Keratinocyte (primary cell): ENCODE measurements at regions not wholly inside any gene's neighbourhood (a gene's known extent, or its start where the extent isn't known, plus 50 kb on each side); places are given as distances from the start of the nearest gene placed in this dataset.
"Not testable (repeated sequence)": the region's sequence is repeated elsewhere in the genome, so short reads cannot be mapped to it uniquely, and the experiment has no call there.

ENCODE experiments used
- DNase-seq: peaks from one replicate; pipeline ENCODE4 v3.0.0-alpha.2; 2011; ENCODE audit warnings: low read depth, missing footprints, low spot score
- FAIRE-seq: peaks from 2 replicates; lab custom pipeline; 2011; peaks lifted over from hg19 to GRCh38; lab: Jason Lieb, UNC
- H2AFZ ChIP-seq: 2 replicates; pipeline ENCODE4 v1.6.0; 2012; ENCODE audit warnings: low read length, control low read depth, inconsistent platforms; ENCODE audit not compliant: control insufficient read depth
- H3K27ac ChIP-seq: 2 replicates; pipeline ENCODE4 v1.5.1; 2011; ENCODE audit warnings: low read length; ENCODE audit not compliant: control insufficient read depth, insufficient read depth
- H3K27me3 ChIP-seq: 3 replicates; pipeline ENCODE4 v1.6.0; 2011; ENCODE audit warnings: low read length; ENCODE audit not compliant: control insufficient read depth, insufficient read depth; ENCODE audit errors: extremely low read depth
- H3K36me3 ChIP-seq, 2 experiments: 2 replicates in 1 of 2; 3 replicates in 1 of 2; pipeline ENCODE4 v1.5.1; 2011; ENCODE audit warnings: low read length in 2 of 2, mild to moderate bottlenecking in 1 of 2; ENCODE audit not compliant: control insufficient read depth in 2 of 2, insufficient read depth in 2 of 2; ENCODE audit errors: extremely low read depth in 1 of 2
- H3K4me1 ChIP-seq: 3 replicates; pipeline ENCODE4 v1.5.1; 2011; ENCODE audit warnings: low read length; ENCODE audit not compliant: control insufficient read depth, insufficient read depth; ENCODE audit errors: extremely low read depth
- H3K4me2 ChIP-seq: 3 replicates; pipeline ENCODE4 v1.6.0; 2011; ENCODE audit warnings: low read depth, low read length; ENCODE audit not compliant: control insufficient read depth, insufficient read depth; ENCODE audit errors: extremely low read depth
- H3K4me3 ChIP-seq, 3 experiments: fragments of 200-600 bp in 1 of 3; sonication (generic) in 1 of 3; 2 replicates in 2 of 3; 3 replicates in 1 of 3; pipeline ENCODE4 v1.5.1; 2011 to 2016; ENCODE audit warnings: low read length in 3 of 3, mild to moderate bottlenecking in 3 of 3, control low read depth in 2 of 3, inconsistent platforms in 1 of 3, low read depth in 1 of 3, mixed read lengths in 1 of 3, mixed run types in 1 of 3, moderate library complexity in 1 of 3; ENCODE audit not compliant: control insufficient read depth in 2 of 3, insufficient read depth in 2 of 3; ENCODE audit errors: extremely low read depth in 1 of 3
- H3K79me2 ChIP-seq: 2 replicates; pipeline ENCODE4 v1.6.0; 2012; ENCODE audit warnings: low read length; ENCODE audit not compliant: control insufficient read depth, insufficient read depth
- H3K9ac ChIP-seq: 3 replicates; pipeline ENCODE4 v1.6.0; 2011; ENCODE audit warnings: low read length; ENCODE audit not compliant: control insufficient read depth, insufficient read depth; ENCODE audit errors: extremely low read depth
- H3K9me1 ChIP-seq: 3 replicates; pipeline ENCODE4 v1.6.0; 2011; ENCODE audit warnings: low read length; ENCODE audit not compliant: control insufficient read depth, insufficient read depth; ENCODE audit errors: extremely low read depth
- H3K9me3 ChIP-seq: 2 replicates; pipeline ENCODE4 v1.5.1; 2012; ENCODE audit warnings: low read depth, low read length; ENCODE audit not compliant: control insufficient read depth
- H4K20me1 ChIP-seq: 3 replicates; pipeline ENCODE4 v1.6.0; 2011; ENCODE audit warnings: low read length; ENCODE audit not compliant: control insufficient read depth, insufficient read depth; ENCODE audit errors: extremely low read depth
- EZH2 ChIP-seq: IDR thresholded peaks from one replicate; pipeline ENCODE4 v1.6.1; 2012; ENCODE audit warnings: inconsistent platforms, mild to moderate bottlenecking, low read length, moderate library complexity
- dilution Hi-C: fragments of 300-500 bp; cut with MboI; formaldehyde crosslinking; loops from one replicate; pipeline ENCODE4 v1.7.0; 2020; ENCODE audit warnings: low sequenced_read_pairs; ENCODE audit not compliant: extremely low pct_ligation_motif_present
- TF ChIP-seq, protein P1 (sequence below), 3 experiments: IDR thresholded peaks in 1 of 3; conservative IDR thresholded peaks in 1 of 3; optimal IDR thresholded peaks in 1 of 3; 2 replicates in 2 of 3; 3 replicates in 1 of 3; pipeline versions ENCODE3 to v1.5.1; 2011; ENCODE audit warnings: low read length in 3 of 3, mild to moderate bottlenecking in 3 of 3, moderate library complexity in 2 of 3, control low read depth in 1 of 3, inconsistent platforms in 1 of 3; ENCODE audit not compliant: insufficient read depth in 2 of 3; ENCODE audit errors: extremely low read depth in 1 of 3

DNA sequence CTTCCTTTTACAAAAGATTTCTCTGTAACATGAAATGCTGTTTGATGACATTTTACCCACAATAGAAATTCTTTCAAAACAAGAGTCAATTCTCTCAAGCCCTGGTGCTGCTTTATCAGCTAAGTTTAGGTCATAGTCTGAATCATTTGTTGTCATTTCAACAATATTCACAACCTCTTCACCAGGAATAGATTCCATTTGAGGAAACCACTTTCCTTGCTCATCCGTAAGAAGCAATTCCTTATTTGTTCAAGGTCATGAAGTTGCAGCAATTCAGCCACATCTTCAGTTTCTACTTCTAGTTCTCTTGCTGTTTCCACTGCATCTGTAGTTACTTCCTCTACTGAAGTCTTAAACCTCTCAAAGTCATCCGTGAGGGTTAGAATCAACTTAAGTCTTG lies 315.3 kb downstream of the TYW1 start:
- FAIRE-seq (no peak), DNase-seq (no peak)
- H3K4me2 ChIP-seq, result no peak overlapping the region
- H4K20me1 ChIP-seq, result no peaks in the 10 kb centered on the region
- no peaks in the 10 kb centered on the region for H3K4me1 ChIP-seq
- no peaks in the 10 kb centered on the region for H3K9me3 ChIP-seq
- no peak overlapping the region for H3K4me3 ChIP-seq
- no peaks in the 10 kb centered on the region for H3K27me3 ChIP-seq
- no peak overlapping the region for H3K27ac ChIP-seq
- H3K9ac ChIP-seq, result no peak overlapping the region
- no peaks in the 10 kb centered on the region for H3K9me1 ChIP-seq
- H3K79me2 ChIP-seq, result peaks cover 2% of the 10 kb centered on the region
- H3K36me3 ChIP-seq, result peaks cover 6 to 33% of the 10 kb centered on the region in 2 experiments
- TF ChIP-seq, protein P1, sequence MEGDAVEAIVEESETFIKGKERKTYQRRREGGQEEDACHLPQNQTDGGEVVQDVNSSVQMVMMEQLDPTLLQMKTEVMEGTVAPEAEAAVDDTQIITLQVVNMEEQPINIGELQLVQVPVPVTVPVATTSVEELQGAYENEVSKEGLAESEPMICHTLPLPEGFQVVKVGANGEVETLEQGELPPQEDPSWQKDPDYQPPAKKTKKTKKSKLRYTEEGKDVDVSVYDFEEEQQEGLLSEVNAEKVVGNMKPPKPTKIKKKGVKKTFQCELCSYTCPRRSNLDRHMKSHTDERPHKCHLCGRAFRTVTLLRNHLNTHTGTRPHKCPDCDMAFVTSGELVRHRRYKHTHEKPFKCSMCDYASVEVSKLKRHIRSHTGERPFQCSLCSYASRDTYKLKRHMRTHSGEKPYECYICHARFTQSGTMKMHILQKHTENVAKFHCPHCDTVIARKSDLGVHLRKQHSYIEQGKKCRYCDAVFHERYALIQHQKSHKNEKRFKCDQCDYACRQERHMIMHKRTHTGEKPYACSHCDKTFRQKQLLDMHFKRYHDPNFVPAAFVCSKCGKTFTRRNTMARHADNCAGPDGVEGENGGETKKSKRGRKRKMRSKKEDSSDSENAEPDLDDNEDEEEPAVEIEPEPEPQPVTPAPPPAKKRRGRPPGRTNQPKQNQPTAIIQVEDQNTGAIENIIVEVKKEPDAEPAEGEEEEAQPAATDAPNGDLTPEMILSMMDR (optimal IDR thresholded peaks at IDR 0.05 in 1 of 3, IDR thresholded peaks at IDR 0.05 in 1 of 3, conservative IDR thresholded peaks at IDR 0.05 in 1 of 3; ENCODE audit: extremely low read depth in 1 of 3, insufficient read depth in 2 of 3, low read length in 3 of 3), result no peak
- TF ChIP-seq EZH2, result no peak
- dilution Hi-C loops, result no loop called here
- no peak overlapping the region for H2AFZ ChIP-seq

DNA sequence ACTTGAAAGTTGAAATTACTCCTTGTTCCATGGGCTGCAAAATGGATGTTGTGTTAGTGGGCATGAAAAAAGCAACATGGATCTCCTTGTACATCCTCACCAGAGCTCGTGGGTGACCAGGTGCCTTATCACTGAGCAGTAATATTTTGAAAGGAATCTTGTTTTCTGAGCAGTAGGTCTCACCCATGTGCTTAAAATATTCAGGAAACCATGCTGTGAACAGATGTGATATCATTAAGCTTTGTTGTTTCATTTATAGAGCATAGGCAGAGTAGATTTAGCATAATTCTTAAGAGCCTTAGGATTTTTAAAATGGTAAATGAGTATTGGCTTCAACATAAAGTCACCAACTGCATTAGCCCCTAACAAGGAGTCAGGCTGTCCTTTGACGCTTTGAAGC lies 316.6 kb downstream of the TYW1 start:
- H3K36me3 ChIP-seq, result peaks cover 6 to 33% of the 10 kb centered on the region in 2 experiments
- no peak for DNase-seq
- FAIRE-seq, result no peak

DNA sequence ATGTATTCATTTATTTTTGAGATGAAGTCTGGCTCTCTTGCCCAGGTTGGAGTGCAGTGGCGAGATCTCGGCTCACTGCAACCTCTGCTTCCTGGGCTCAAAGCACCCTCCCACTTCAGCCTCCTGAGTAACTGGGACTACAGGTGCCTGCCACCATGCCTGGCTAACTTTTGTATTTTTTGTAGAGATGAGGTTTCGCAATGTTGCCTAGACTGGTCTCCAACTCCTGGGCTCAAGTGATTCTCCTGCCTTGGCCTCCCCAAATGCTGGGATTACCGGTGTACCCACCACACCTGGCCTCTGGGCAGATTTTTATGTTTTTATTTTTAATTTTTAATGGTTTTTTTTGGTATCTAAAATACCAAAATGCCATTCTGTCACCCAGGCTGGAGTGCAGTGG lies 320.3 kb downstream of the TYW1 start:
- H3K9me3 ChIP-seq, H3K79me2 ChIP-seq, H3K27ac ChIP-seq, FAIRE-seq, H2AFZ ChIP-seq, H3K4me2 ChIP-seq, H3K4me1 ChIP-seq, H3K27me3 ChIP-seq, H3K9me1 ChIP-seq, H3K9ac ChIP-seq, dilution Hi-C loops, H3K4me3 ChIP-seq, DNase-seq, H4K20me1 ChIP-seq: not testable (repeated sequence)
- peaks cover 12 to 15% of the 10 kb centered on the region in 2 experiments for H3K36me3 ChIP-seq

More for the DNA sequence above, 316.6 kb downstream of the TYW1 start:
- Histone ChIP-seq H3K4me3 (no peak overlapping the region), H4K20me1 (no peaks in the 10 kb centered on the region), H3K9me3 (no peaks in the 10 kb centered on the region), H3K27ac (no peak overlapping the region), H3K4me2 (no peak overlapping the region), H3K79me2 (no peaks in the 10 kb centered on the region), H3K9me1 (no peaks in the 10 kb centered on the region), H2AFZ (no peak overlapping the region), H3K4me1 (no peaks in the 10 kb centered on the region), H3K9ac (no peak overlapping the region), H3K27me3 (no peaks in the 10 kb centered on the region)
- no peak for TF ChIP-seq EZH2
- TF ChIP-seq, protein P1 (optimal IDR thresholded peaks at IDR 0.05 in 1 of 3, IDR thresholded peaks at IDR 0.05 in 1 of 3, conservative IDR thresholded peaks at IDR 0.05 in 1 of 3; ENCODE audit: extremely low read depth in 1 of 3, insufficient read depth in 2 of 3, low read length in 3 of 3), result no peak
- dilution Hi-C loops, result no loop called here

DNA sequence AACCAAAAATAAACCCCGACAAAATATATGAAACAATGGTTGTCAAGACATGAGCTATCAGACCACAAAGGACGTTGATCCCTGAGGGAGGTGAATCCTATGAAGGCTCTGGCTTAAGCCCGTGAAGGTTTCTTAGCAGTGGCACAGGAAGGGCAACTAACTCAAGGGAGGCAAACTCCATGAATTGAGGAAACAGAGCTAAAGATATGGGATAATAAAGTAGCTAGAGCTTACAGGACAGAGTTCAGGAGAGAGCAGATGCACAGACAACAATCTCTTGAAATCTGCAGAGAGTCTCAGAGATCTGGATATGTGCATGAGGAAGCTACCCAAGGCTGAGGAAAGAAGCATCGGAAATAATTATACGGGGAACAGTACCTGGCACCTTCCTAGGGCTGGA lies 331.6 kb downstream of the TYW1 start:
- FAIRE-seq, H3K36me3 ChIP-seq, H3K9me3 ChIP-seq, DNase-seq, H3K4me2 ChIP-seq, H3K27me3 ChIP-seq, H3K4me1 ChIP-seq, H3K9me1 ChIP-seq, H3K4me3 ChIP-seq, dilution Hi-C loops, H4K20me1 ChIP-seq, H3K9ac ChIP-seq, H3K27ac ChIP-seq, H2AFZ ChIP-seq, H3K79me2 ChIP-seq: not testable (repeated sequence)
